ENCODE measurements at regions not wholly inside any gene's neighbourhood (a gene's known extent, or its start where the extent isn't known, plus 50 kb on each side); places are given as distances from the start of the nearest gene placed in this dataset. TPM values are rescaled to one million over a fixed set of nuclear protein-coding genes. Genes with fewer than 3 reads are reported as not detected.

- no peak overlapping the region for H3K4me3 ChIP-seq (ENCODE audit: low read depth, low read length)
- no peak for TF ChIP-seq CTCF (IDR thresholded peaks at IDR 0.05; ENCODE audit: low read depth, low read length)
- no peaks in the 10 kb centered on the region for H3K27me3 ChIP-seq (ENCODE audit: control insufficient read depth, insufficient read depth, low read length)
- H3K9me3 ChIP-seq (ENCODE audit: control insufficient read depth, insufficient read depth, low read length), result peaks cover 5% of the 10 kb centered on the region; the same call in 1 of the 2 replicates
- no peak for DNase-seq (ENCODE audit: low read depth, low spot score)
- CTCF ChIA-PET, result no interaction called here
- POLR2A ChIA-PET, result no interaction called here
- no peak overlapping the region for H3K27ac ChIP-seq (ENCODE audit: low read depth, low read length)
These were observed 913.1 kb downstream of the OLFM4 start for GRCh38 chr13:53941588-53942190.

DNA sequence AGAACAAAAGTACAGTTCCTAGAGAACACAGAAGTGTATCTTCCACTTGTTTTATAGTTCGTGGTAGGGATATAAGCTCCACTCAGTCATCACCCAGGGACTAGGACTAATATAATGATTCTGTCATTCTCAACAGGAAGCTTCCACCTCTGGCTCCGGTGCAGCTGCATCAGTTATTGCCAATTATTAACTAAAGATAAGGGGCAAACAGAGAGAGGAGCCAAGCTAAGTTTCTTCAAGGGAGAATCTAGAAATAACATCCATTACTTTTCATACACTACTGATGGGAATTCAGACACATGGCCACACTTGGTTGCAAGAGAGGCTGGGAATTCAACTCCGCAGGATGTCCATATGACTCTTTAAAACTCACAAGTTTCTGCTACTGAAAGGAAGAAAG lies 917.9 kb downstream of the OLFM4 start:
- Histone ChIP-seq H3K4me3 (ENCODE audit: low read depth, low read length) (no peak overlapping the region), H3K27ac (ENCODE audit: low read depth, low read length) (no peak overlapping the region), H3K9me3 (ENCODE audit: control insufficient read depth, insufficient read depth, low read length) (peaks cover 5% of the 10 kb centered on the region; the same call in 1 of the 2 replicates), H3K27me3 (ENCODE audit: control insufficient read depth, insufficient read depth, low read length) (no peaks in the 10 kb centered on the region)
- no peak for DNase-seq (ENCODE audit: low read depth, low spot score)
- ChIA-PET CTCF (no interaction called here), POLR2A (no interaction called here)
- no peak for TF ChIP-seq CTCF (IDR thresholded peaks at IDR 0.05; ENCODE audit: low read depth, low read length)

- ChIA-PET CTCF (no interaction called here), POLR2A (no interaction called here)
- Histone ChIP-seq H3K9me3 (ENCODE audit: control insufficient read depth, insufficient read depth, low read length) (peaks cover 3% of the 10 kb centered on the region; the same call in 1 of the 2 replicates), H3K27ac (ENCODE audit: low read depth, low read length) (no peak overlapping the region), H3K4me3 (ENCODE audit: low read depth, low read length) (no peak overlapping the region), H3K27me3 (ENCODE audit: control insufficient read depth, insufficient read depth, low read length) (no peaks in the 10 kb centered on the region)
- no peak for TF ChIP-seq CTCF (IDR thresholded peaks at IDR 0.05; ENCODE audit: low read depth, low read length)
- DNase-seq (ENCODE audit: low read depth, low spot score), result no peak
These were observed 924.6 kb downstream of the OLFM4 start for GRCh38 chr13:53953183-53953582.

Small RNAs in the stretch of these regions (small RNA-seq; reads per million reads assigned to genes)
- not detected for gene RN7SL618P (ENCODE audit: insufficient read length, low read depth)

Measured in AG04450 (cell line).